Right lobe of liver (tissue), 4 donors: ENCODE measurements at regions not wholly inside any gene's neighbourhood (a gene's known extent, or its start where the extent isn't known, plus 50 kb on each side); places are given as distances from the start of the nearest gene placed in this dataset.

ENCODE experiments used
- CTCF ChIP-seq, 4 donors: fragments of 200-600 bp in 3 of 4; fragments of 450-650 bp in 1 of 4; IDR thresholded peaks; one replicate each; pipeline versions ENCODE4 v1.5.1 to v1.8.0; 2016 to 2022; ENCODE audit warnings: antibody characterized with exemption in 4 of 4, mild to moderate bottlenecking in 2 of 4
- POLR2A ChIP-seq: fragments of 450-650 bp; IDR thresholded peaks from one replicate; pipeline ENCODE4 v1.6.1; 2017; ENCODE audit warnings: antibody characterized with exemption, mild to moderate bottlenecking
- donor health status: DM: no; HTN: no; CAD: no.
- donor health status: DM: no; HTN: no; CAD: no.
- donor health status: DM: no; HTN: yes; CAD: no.

GRCh38 chr6:169132352-169132940 lies 121.2 kb downstream of the THBS2 start:
- TF ChIP-seq CTCF (IDR thresholded peaks at IDR 0.05), result no peak
- no peak for TF ChIP-seq POLR2A
